Kidney epithelial cell (primary cell): ENCODE measurements at regions not wholly inside any gene's neighbourhood (a gene's known extent, or its start where the extent isn't known, plus 50 kb on each side); places are given as distances from the start of the nearest gene placed in this dataset.

ENCODE experiments used
- DNase-seq: peaks from one replicate; pipeline ENCODE4 v3.0.0-alpha.2; 2010; ENCODE audit warnings: low read depth
- H3K27me3 ChIP-seq: 2 replicates; pipeline ENCODE4 v1.6.0; 2011; ENCODE audit warnings: low read length; ENCODE audit not compliant: control insufficient read depth, insufficient read depth
- H3K36me3 ChIP-seq: 2 replicates; pipeline ENCODE4 v1.5.1; 2011; ENCODE audit warnings: low read length; ENCODE audit not compliant: control insufficient read depth, insufficient read depth
- H3K4me3 ChIP-seq: 2 replicates; pipeline ENCODE4 v1.5.1; 2011; ENCODE audit warnings: low read depth, mild to moderate bottlenecking, control low read depth, low read length
- TF ChIP-seq, protein P1 (sequence below): IDR thresholded peaks from 2 replicates; pipeline ENCODE4 v1.5.1; 2011; ENCODE audit warnings: mild to moderate bottlenecking, moderate library complexity, low read length, control low read depth, inconsistent platforms; ENCODE audit not compliant: insufficient read depth, poor library complexity, severe bottlenecking

GRCh38 chr10:84665211-84665610, 336.8 kb downstream of the CCSER2 start:
- Histone ChIP-seq H3K36me3 (no peaks in the 10 kb centered on the region), H3K27me3 (no peaks in the 10 kb centered on the region), H3K4me3 (no peak overlapping the region)
- TF ChIP-seq, protein P1, sequence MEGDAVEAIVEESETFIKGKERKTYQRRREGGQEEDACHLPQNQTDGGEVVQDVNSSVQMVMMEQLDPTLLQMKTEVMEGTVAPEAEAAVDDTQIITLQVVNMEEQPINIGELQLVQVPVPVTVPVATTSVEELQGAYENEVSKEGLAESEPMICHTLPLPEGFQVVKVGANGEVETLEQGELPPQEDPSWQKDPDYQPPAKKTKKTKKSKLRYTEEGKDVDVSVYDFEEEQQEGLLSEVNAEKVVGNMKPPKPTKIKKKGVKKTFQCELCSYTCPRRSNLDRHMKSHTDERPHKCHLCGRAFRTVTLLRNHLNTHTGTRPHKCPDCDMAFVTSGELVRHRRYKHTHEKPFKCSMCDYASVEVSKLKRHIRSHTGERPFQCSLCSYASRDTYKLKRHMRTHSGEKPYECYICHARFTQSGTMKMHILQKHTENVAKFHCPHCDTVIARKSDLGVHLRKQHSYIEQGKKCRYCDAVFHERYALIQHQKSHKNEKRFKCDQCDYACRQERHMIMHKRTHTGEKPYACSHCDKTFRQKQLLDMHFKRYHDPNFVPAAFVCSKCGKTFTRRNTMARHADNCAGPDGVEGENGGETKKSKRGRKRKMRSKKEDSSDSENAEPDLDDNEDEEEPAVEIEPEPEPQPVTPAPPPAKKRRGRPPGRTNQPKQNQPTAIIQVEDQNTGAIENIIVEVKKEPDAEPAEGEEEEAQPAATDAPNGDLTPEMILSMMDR: no peak
- no peak for DNase-seq

GRCh38 chr10:84665883-84666463, 337.6 kb downstream of the CCSER2 start:
- TF ChIP-seq, protein P1: peak; percentile 23
- no peaks in the 10 kb centered on the region for H3K27me3 ChIP-seq
- H3K36me3 ChIP-seq: no peaks in the 10 kb centered on the region
- no peak overlapping the region for H3K4me3 ChIP-seq
- no peak for DNase-seq

- DNase-seq: no peak
- no peaks in the 10 kb centered on the region for H3K27me3 ChIP-seq
- H3K4me3 ChIP-seq: no peak overlapping the region
- no peaks in the 10 kb centered on the region for H3K36me3 ChIP-seq
- TF ChIP-seq, protein P1: no peak
Observed at GRCh38 chr10:84668186-84668763, 339.9 kb downstream of the CCSER2 start.

DNA sequence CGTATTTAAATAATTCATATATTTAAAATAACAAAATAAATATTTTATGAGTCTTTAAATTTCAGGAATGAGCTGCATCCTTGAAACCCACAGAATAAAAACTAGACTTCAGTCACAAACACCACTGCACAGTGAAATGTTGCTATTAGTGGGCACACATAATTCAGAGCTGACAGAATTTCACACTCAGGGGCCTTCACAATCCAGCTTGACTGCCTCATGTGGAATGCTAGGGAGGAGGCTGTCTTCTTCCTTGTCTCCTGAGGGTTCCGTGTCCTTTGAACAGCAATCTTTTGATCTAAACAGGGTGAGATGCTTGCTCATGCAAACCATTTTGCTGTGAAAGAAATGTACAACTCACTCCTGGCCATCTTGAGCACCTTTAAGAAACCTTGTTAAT, 346.7 kb downstream of the CCSER2 start:
- TF ChIP-seq, protein P1: no peak
- H3K27me3 ChIP-seq: no peaks in the 10 kb centered on the region
- no peak for DNase-seq
- no peaks in the 10 kb centered on the region for H3K36me3 ChIP-seq
- no peak overlapping the region for H3K4me3 ChIP-seq

GRCh38 chr10:84676536-84676935, 348.1 kb downstream of the CCSER2 start:
- DNase-seq: no peak
- Histone ChIP-seq H3K36me3 (no peaks in the 10 kb centered on the region), H3K27me3 (no peaks in the 10 kb centered on the region), H3K4me3 (no peak overlapping the region)
- TF ChIP-seq, protein P1: no peak

DNA sequence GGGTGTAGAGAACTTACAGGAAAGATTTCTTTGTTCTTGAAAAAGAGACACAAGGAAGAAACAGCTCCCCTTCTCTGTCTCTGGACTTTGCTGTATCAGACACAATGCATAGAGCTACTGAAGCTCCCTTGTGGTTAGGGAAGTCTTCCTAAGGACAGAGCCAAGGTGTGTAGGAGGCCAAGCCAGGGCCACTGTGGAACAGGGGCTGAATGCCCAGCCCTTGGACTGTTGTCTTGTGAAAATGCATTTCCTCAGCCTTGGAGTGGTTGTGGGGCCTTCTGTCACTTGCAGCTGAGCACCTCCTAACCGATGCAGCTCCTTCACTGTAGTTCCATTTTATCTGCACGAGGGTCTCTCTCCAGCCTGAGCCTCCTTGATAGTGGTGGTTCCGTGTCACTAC, 353.4 kb downstream of the CCSER2 start:
- Histone ChIP-seq H3K27me3 (no peaks in the 10 kb centered on the region), H3K36me3 (no peaks in the 10 kb centered on the region), H3K4me3 (no peak overlapping the region)
- TF ChIP-seq, protein P1: no peak
- no peak for DNase-seq
